ENCODE measurements at regions not wholly inside any gene's neighbourhood (a gene's known extent, or its start where the extent isn't known, plus 50 kb on each side); places are given as distances from the start of the nearest gene placed in this dataset.

DNA sequence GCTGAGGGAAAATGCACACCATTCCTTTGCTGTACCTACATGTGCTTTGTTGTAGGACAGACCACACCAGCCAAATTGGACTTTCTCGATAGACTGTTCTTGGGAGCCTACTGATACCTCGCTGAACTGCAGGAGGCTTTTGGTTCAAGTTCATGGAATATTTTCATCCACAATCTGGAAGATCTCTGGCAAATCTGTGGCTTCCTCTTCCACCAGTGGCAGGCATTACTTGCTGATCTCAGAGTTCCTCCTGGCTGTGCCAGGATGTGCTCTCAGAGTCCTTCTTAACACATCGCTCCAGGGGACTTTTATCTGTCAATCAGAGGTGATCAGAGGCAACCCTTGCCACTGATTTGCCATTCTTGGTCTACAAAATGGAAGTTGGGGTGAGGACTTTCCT is 87.7 kb downstream of the PTGR3 start:
- H3K27me3 ChIP-seq = no peaks in the 10 kb centered on the region
- H3K36me3 ChIP-seq = no peaks in the 10 kb centered on the region
- H3K27ac ChIP-seq = no peak overlapping the region
- no peak for DNase-seq (ENCODE audit: low spot score)
- no peaks in the 10 kb centered on the region for H3K4me1 ChIP-seq
- TF ChIP-seq, protein P1, sequence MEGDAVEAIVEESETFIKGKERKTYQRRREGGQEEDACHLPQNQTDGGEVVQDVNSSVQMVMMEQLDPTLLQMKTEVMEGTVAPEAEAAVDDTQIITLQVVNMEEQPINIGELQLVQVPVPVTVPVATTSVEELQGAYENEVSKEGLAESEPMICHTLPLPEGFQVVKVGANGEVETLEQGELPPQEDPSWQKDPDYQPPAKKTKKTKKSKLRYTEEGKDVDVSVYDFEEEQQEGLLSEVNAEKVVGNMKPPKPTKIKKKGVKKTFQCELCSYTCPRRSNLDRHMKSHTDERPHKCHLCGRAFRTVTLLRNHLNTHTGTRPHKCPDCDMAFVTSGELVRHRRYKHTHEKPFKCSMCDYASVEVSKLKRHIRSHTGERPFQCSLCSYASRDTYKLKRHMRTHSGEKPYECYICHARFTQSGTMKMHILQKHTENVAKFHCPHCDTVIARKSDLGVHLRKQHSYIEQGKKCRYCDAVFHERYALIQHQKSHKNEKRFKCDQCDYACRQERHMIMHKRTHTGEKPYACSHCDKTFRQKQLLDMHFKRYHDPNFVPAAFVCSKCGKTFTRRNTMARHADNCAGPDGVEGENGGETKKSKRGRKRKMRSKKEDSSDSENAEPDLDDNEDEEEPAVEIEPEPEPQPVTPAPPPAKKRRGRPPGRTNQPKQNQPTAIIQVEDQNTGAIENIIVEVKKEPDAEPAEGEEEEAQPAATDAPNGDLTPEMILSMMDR (IDR thresholded peaks at IDR 0.05) = no peak
- no peak overlapping the region for H3K4me3 ChIP-seq
- H3K9me3 ChIP-seq = no peaks in the 10 kb centered on the region

DNA sequence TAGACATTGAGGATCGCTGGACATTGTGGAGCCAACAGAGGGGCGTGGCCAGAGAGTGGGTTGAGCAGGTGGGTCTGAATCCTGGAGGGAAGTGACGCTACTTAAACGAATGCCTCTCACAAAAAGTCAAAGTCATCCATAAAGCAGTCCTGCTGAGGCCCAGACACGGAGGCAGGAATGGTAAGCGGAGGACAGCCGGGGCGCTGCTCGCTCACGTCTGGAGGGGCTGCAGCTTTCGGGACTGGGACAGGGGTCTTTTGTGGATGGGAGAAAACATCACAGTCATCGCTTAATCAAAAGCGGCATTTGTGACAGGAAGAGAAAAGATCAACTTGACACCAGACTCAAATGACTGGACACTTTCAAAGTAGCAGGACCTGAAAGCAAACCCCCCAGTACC is 88.4 kb downstream of the PTGR3 start:
- H3K9me3 ChIP-seq = no peaks in the 10 kb centered on the region
- DNase-seq (ENCODE audit: low spot score) = no peak
- TF ChIP-seq, protein P1 (IDR thresholded peaks at IDR 0.05) = no peak
- no peaks in the 10 kb centered on the region for H3K36me3 ChIP-seq
- H3K27ac ChIP-seq = no peak overlapping the region
- H3K4me1 ChIP-seq = no peaks in the 10 kb centered on the region
- no peaks in the 10 kb centered on the region for H3K27me3 ChIP-seq
- H3K4me3 ChIP-seq = no peak overlapping the region

DNA sequence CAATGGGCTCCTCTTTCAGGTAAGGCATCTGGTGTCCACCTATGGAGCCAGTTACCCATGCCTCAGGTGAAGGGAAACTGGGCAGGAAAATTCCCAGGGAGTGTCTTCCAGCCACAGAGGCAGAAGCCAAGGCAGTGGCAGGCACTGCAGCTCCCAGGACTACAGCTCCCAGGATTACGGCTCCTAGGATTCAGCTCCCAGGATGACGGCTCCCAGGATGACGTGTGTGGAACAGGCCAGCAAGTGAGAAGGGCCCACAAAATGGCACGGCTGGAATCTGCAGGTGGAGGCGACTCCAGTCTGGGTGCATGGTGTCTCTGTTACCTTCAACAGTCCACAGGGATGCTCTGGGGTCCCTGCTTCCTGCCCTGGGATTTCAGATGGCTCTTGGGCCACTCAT is 92.1 kb downstream of the PTGR3 start:
- no peaks in the 10 kb centered on the region for H3K4me1 ChIP-seq
- no peak overlapping the region for H3K4me3 ChIP-seq
- H3K27ac ChIP-seq = no peak overlapping the region
- H3K36me3 ChIP-seq = no peaks in the 10 kb centered on the region
- no peak for DNase-seq (ENCODE audit: low spot score)
- no peaks in the 10 kb centered on the region for H3K9me3 ChIP-seq
- TF ChIP-seq, protein P1 (IDR thresholded peaks at IDR 0.05) = no peak
- H3K27me3 ChIP-seq = no peaks in the 10 kb centered on the region

DNA sequence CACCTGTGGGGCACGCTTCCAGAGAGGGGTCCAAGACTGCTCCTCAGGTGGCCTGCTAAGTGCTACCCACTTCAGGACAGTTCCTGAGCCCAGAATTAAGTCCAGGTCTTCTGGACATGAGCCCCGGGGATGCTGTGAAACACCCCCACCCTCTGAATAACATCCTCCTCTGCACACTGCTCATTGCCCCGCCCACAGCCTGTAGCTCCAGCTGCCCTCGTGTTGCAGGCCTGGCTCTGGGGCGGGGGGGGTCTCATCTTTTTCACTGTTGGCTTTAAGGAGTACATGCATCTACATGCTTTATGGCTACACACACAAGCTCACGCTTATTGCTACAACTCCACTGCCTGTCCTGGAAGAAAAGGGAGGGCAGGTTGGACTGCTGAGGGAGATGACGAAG is 92.8 kb downstream of the PTGR3 start:
- no peaks in the 10 kb centered on the region for H3K27me3 ChIP-seq
- TF ChIP-seq, protein P1 (IDR thresholded peaks at IDR 0.05) = no peak
- no peaks in the 10 kb centered on the region for H3K9me3 ChIP-seq
- H3K4me3 ChIP-seq = no peak overlapping the region
- H3K27ac ChIP-seq = no peak overlapping the region
- DNase-seq (ENCODE audit: low spot score) = no peak
- no peaks in the 10 kb centered on the region for H3K36me3 ChIP-seq
- no peaks in the 10 kb centered on the region for H3K4me1 ChIP-seq

DNA sequence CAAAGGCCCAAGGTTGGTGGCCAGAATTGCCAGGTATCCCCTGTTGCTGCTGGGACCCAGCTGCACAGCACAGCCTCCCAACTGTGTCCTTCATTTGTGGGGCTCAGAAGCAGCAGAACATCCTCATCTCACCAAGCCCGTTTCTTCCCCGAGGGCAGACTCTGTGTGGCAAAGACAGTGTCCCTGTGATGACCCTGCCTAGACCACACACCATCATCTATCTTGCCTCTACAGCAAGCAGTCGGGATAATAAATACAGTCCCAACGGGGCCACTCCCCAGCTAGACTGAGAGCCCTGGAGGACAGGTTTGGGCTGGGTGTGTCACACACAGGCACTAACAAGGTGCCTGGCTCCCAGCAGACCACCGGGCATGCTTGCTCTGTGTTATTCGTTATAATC is 93.4 kb downstream of the PTGR3 start:
- TF ChIP-seq, protein P1 (IDR thresholded peaks at IDR 0.05) = no peak
- Histone ChIP-seq H3K4me3 (no peak overlapping the region), H3K27ac (no peak overlapping the region), H3K27me3 (no peaks in the 10 kb centered on the region), H3K4me1 (no peaks in the 10 kb centered on the region), H3K9me3 (no peaks in the 10 kb centered on the region), H3K36me3 (no peaks in the 10 kb centered on the region)
- peak; percentile 9 for DNase-seq (ENCODE audit: low spot score)

All from right atrium auricular region (tissue), 2 donors.